RWPE2 (cell line): ENCODE measurements at regions not wholly inside any gene's neighbourhood (a gene's known extent, or its start where the extent isn't known, plus 50 kb on each side); places are given as distances from the start of the nearest gene placed in this dataset.

Experiments
- ATAC-seq: fragments of 200-7000 bp; cut with Tn5 transposase; 3 replicates; pipeline ENCODE4 v1.9.1; 2021; ENCODE audit warnings: low read depth
- DNase-seq: peaks from one replicate; pipeline ENCODE4 v3.0.0-alpha.2; 2020; ENCODE audit warnings: low spot score
- H3K27ac ChIP-seq: fragments of 450-650 bp; 2 replicates; pipeline ENCODE4 v1.5.1; 2017; ENCODE audit warnings: mild to moderate bottlenecking; ENCODE audit not compliant: poor library complexity, severe bottlenecking
- H3K27me3 ChIP-seq: fragments of 250-450 bp; sonication (Bioruptor Pico); 2 replicates; pipeline ENCODE4 v1.5.1; 2021; ENCODE audit warnings: mild to moderate bottlenecking, moderate library complexity; ENCODE audit not compliant: insufficient read depth, poor library complexity, severe bottlenecking
- H3K36me3 ChIP-seq: fragments of 250-450 bp; sonication (Bioruptor Pico); 2 replicates; pipeline ENCODE4 v1.5.1; 2020; ENCODE audit warnings: low read depth, mild to moderate bottlenecking, moderate library complexity
- H3K4me1 ChIP-seq: fragments of 250-450 bp; sonication (Bioruptor Pico); 2 replicates; pipeline ENCODE4 v1.5.1; 2021; ENCODE audit warnings: mild to moderate bottlenecking, moderate library complexity; ENCODE audit not compliant: insufficient read depth, poor library complexity, severe bottlenecking
- H3K4me3 ChIP-seq: fragments of 250-450 bp; sonication (Bioruptor Pico); 2 replicates; pipeline ENCODE4 v1.5.1; 2021; ENCODE audit warnings: mild to moderate bottlenecking, moderate library complexity; ENCODE audit not compliant: severe bottlenecking
- H3K9me3 ChIP-seq: fragments of 250-450 bp; sonication (Bioruptor Pico); 2 replicates; pipeline ENCODE4 v1.5.1; 2021; ENCODE audit warnings: mild to moderate bottlenecking, moderate library complexity; ENCODE audit not compliant: severe bottlenecking
- CTCF ChIP-seq: fragments of 450-650 bp; IDR thresholded peaks from one replicate; pipeline ENCODE4 v1.5.1; 2017; ENCODE audit warnings: mild to moderate bottlenecking, moderate library complexity; ENCODE audit not compliant: poor library complexity, severe bottlenecking

GRCh38 chr3:30462721-30463470 is 143.5 kb upstream of the TGFBR2 start:
- Histone ChIP-seq H3K4me3 (no peak overlapping the region), H3K27ac (peak overlapping the region; percentile 26), H3K27me3 (no peaks in the 10 kb centered on the region), H3K36me3 (no peaks in the 10 kb centered on the region), H3K9me3 (no peaks in the 10 kb centered on the region), H3K4me1 (peaks cover 15% of the 10 kb centered on the region)
- TF ChIP-seq CTCF: no peak
- DNase-seq (no peak), ATAC-seq (0 out of 3 replicates have a peak, but pooled peaks have one; percentile 29)

GRCh38 chr3:30464381-30464780 is 142.0 kb upstream of the TGFBR2 start:
- H3K27ac ChIP-seq: no peak overlapping the region
- no peak for ATAC-seq

GRCh38 chr3:30465454-30465853 is 140.9 kb upstream of the TGFBR2 start:
- no peak overlapping the region for H3K4me3 ChIP-seq
- ATAC-seq (no peak), DNase-seq (no peak)
- H3K36me3 ChIP-seq: no peaks in the 10 kb centered on the region
- no peak overlapping the region for H3K27ac ChIP-seq
- no peaks in the 10 kb centered on the region for H3K9me3 ChIP-seq
- H3K4me1 ChIP-seq: peaks cover 15% of the 10 kb centered on the region
- TF ChIP-seq CTCF: no peak
- no peaks in the 10 kb centered on the region for H3K27me3 ChIP-seq

More at GRCh38 chr3:30464381-30464780, 142.0 kb upstream of the TGFBR2 start:
- Histone ChIP-seq H3K4me1 (peaks cover 15% of the 10 kb centered on the region), H3K4me3 (no peak overlapping the region), H3K36me3 (no peaks in the 10 kb centered on the region), H3K27me3 (no peaks in the 10 kb centered on the region), H3K9me3 (no peaks in the 10 kb centered on the region)
- TF ChIP-seq CTCF: no peak
- no peak for DNase-seq

GRCh38 chr3:30467596-30468238 is 138.7 kb upstream of the TGFBR2 start:
- peaks cover 9% of the 10 kb centered on the region for H3K4me1 ChIP-seq
- no peak for TF ChIP-seq CTCF
- no peak overlapping the region for H3K4me3 ChIP-seq
- DNase-seq (no peak), ATAC-seq (peak; percentile 33; the same call in 1 of the 3 replicates)
- no peaks in the 10 kb centered on the region for H3K27me3 ChIP-seq
- H3K9me3 ChIP-seq: no peaks in the 10 kb centered on the region
- H3K36me3 ChIP-seq: no peaks in the 10 kb centered on the region
- H3K27ac ChIP-seq: no peak overlapping the region

- Histone ChIP-seq H3K36me3 (no peaks in the 10 kb centered on the region), H3K9me3 (no peaks in the 10 kb centered on the region), H3K27me3 (no peaks in the 10 kb centered on the region), H3K27ac (no peak overlapping the region), H3K4me3 (no peak overlapping the region), H3K4me1 (peaks cover 4% of the 10 kb centered on the region)
- ATAC-seq (no peak), DNase-seq (no peak)
- TF ChIP-seq CTCF: no peak
Measured at GRCh38 chr3:30469133-30469532, 137.3 kb upstream of the TGFBR2 start.
